ENCODE measurements at regions not wholly inside any gene's neighbourhood (a gene's known extent, or its start where the extent isn't known, plus 50 kb on each side); places are given as distances from the start of the nearest gene placed in this dataset.

- no peaks in the 10 kb centered on the region for H3K36me3 ChIP-seq (ENCODE audit: control insufficient read depth, low read length)
- no peaks in the 10 kb centered on the region for H3K4me1 ChIP-seq (ENCODE audit: control insufficient read depth, low read length)
- TF ChIP-seq EZH2phosphoT487 (IDR thresholded peaks at IDR 0.05; ENCODE audit: borderline replicate concordance, low read length): no peak
- TF ChIP-seq CTCF (IDR thresholded peaks at IDR 0.05; ENCODE audit: low read depth, low read length, poor library complexity, severe bottlenecking): no peak
- no peak overlapping the region for H3K4me2 ChIP-seq (ENCODE audit: low read length)
- H3K27me3 ChIP-seq (ENCODE audit: control insufficient read depth, low read length): peaks cover 22% of the 10 kb centered on the region; the same call in 1 of the 2 replicates
- H4K20me1 ChIP-seq (ENCODE audit: control insufficient read depth, insufficient read depth, low read depth, low read length): no peaks in the 10 kb centered on the region
- H3K27ac ChIP-seq (ENCODE audit: low read depth, low read length): no peak overlapping the region
- H3K9me3 ChIP-seq (ENCODE audit: control insufficient read depth, insufficient read depth, low read length): no peaks in the 10 kb centered on the region
- H3K4me3 ChIP-seq (ENCODE audit: low read length): no peak overlapping the region
- no peaks in the 10 kb centered on the region for H3K9me2 ChIP-seq (replicated peaks; ENCODE audit: control insufficient read depth, low read length)
- no peaks in the 10 kb centered on the region for H3K79me2 ChIP-seq (ENCODE audit: control insufficient read depth, low read length)
- no peaks in the 10 kb centered on the region for H3F3A ChIP-seq (ENCODE audit: control insufficient read depth, insufficient read depth)
Measured at GRCh38 chr1:30423570-30423969, 299.8 kb downstream of the MATN1 start.

- H3K27me3 ChIP-seq (ENCODE audit: control insufficient read depth, low read length): peaks cover 19% of the 10 kb centered on the region; the same call in 1 of the 2 replicates
- no peaks in the 10 kb centered on the region for H3F3A ChIP-seq (ENCODE audit: control insufficient read depth, insufficient read depth)
- H3K4me2 ChIP-seq (ENCODE audit: low read length): no peak overlapping the region
- no peaks in the 10 kb centered on the region for H3K79me2 ChIP-seq (ENCODE audit: control insufficient read depth, low read length)
- H3K36me3 ChIP-seq (ENCODE audit: control insufficient read depth, low read length): no peaks in the 10 kb centered on the region
- H4K20me1 ChIP-seq (ENCODE audit: control insufficient read depth, insufficient read depth, low read depth, low read length): no peaks in the 10 kb centered on the region
- H3K4me3 ChIP-seq (ENCODE audit: low read length): no peak overlapping the region
- no peaks in the 10 kb centered on the region for H3K4me1 ChIP-seq (ENCODE audit: control insufficient read depth, low read length)
- no peak for TF ChIP-seq CTCF (IDR thresholded peaks at IDR 0.05; ENCODE audit: low read depth, low read length, poor library complexity, severe bottlenecking)
- TF ChIP-seq EZH2phosphoT487 (IDR thresholded peaks at IDR 0.05; ENCODE audit: borderline replicate concordance, low read length): no peak
- no peaks in the 10 kb centered on the region for H3K9me3 ChIP-seq (ENCODE audit: control insufficient read depth, insufficient read depth, low read length)
- no peak overlapping the region for H3K27ac ChIP-seq (ENCODE audit: low read depth, low read length)
- H3K9me2 ChIP-seq (replicated peaks; ENCODE audit: control insufficient read depth, low read length): no peaks in the 10 kb centered on the region
Measured at GRCh38 chr1:30422251-30422650, 301.1 kb downstream of the MATN1 start.

- H3K4me2 ChIP-seq (ENCODE audit: low read length): no peak overlapping the region
- H3K4me3 ChIP-seq (ENCODE audit: low read length): no peak overlapping the region
- H3K27ac ChIP-seq (ENCODE audit: low read depth, low read length): no peak overlapping the region
- H3K9me2 ChIP-seq (replicated peaks; ENCODE audit: control insufficient read depth, low read length): no peaks in the 10 kb centered on the region
- H3K36me3 ChIP-seq (ENCODE audit: control insufficient read depth, low read length): no peaks in the 10 kb centered on the region
- no peak for TF ChIP-seq EZH2phosphoT487 (IDR thresholded peaks at IDR 0.05; ENCODE audit: borderline replicate concordance, low read length)
- TF ChIP-seq CTCF (IDR thresholded peaks at IDR 0.05; ENCODE audit: low read depth, low read length, poor library complexity, severe bottlenecking): no peak
- H3F3A ChIP-seq (ENCODE audit: control insufficient read depth, insufficient read depth): no peaks in the 10 kb centered on the region
- peaks cover 13% of the 10 kb centered on the region; the same call in 1 of the 2 replicates for H3K27me3 ChIP-seq (ENCODE audit: control insufficient read depth, low read length)
- H3K79me2 ChIP-seq (ENCODE audit: control insufficient read depth, low read length): no peaks in the 10 kb centered on the region
- H4K20me1 ChIP-seq (ENCODE audit: control insufficient read depth, insufficient read depth, low read depth, low read length): no peaks in the 10 kb centered on the region
- no peaks in the 10 kb centered on the region for H3K4me1 ChIP-seq (ENCODE audit: control insufficient read depth, low read length)
- no peaks in the 10 kb centered on the region for H3K9me3 ChIP-seq (ENCODE audit: control insufficient read depth, insufficient read depth, low read length)
Measured at GRCh38 chr1:30420519-30421050, 302.8 kb downstream of the MATN1 start.
